Fibroblast of skin of left quadriceps (primary cell): ENCODE measurements at regions not wholly inside any gene's neighbourhood (a gene's known extent, or its start where the extent isn't known, plus 50 kb on each side); places are given as distances from the start of the nearest gene placed in this dataset.
"Not testable (repeated sequence)": the region's sequence is repeated elsewhere in the genome, so short reads cannot be mapped to it uniquely, and the experiment has no call there.

Experiments used
- DNase-seq, 2 experiments: peaks; one replicate each; pipeline ENCODE4 v3.0.0-alpha.2; 2013; ENCODE audit warnings: low read depth in 2 of 2

DNA sequence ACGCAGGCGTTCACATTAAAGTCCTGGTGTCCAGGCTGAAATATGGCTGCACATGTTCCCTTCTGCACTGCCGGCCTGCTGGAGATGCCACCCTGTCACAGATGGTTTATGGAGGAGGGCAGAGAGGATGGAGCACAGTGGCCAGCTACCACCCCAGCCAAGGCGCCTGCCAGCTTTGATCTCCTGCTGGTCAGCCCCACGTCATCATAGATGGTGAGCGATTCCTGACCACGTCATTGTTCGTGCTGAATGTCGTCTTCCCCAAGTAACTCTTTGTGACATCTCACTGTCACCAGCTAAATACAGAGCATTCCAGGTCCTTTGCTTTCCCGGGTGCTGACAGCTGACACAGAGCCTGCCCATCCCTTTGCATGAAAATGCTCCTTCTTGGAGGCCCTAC, 248.3 kb downstream of the TTC32 start:
- no peak for DNase-seq

DNA sequence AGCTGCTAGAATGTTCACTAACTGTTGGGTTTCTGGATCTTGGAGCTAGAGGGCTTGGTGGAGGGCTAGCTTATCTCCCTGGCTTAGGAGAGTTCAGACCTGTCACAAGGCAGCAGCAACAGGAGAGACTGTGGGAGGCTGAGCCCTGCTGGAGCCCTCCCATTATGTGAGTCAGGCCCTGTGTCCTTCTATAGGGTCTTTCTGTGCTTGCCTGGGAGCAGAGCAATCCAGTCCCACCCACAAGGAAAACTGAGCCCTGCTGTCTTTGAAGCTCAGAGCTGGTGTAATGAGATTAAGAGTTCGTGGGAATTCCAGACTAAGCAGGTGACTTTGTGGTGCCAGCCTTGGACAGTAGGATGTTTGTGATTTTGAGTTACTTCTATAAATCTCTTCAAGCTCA, 249.0 kb downstream of the TTC32 start:
- DNase-seq: no peak

DNA sequence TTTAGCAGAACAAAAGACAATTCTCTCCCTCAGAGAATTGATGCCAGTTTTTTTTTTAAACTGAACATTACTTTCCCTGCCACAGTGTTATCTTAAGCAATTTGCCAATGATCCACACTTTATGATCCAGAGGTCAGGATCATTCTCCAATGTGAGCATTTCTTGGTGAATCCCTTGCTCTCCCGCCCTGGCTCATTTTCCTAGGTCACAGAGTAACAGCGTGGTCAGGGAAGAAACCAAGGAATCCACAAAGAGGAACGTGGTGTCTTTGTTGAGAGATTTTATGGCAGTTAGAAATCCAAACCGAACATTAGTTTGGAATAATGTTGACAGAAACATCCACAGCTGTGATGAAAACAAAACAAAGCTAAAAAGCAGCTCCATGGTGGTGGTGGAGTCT, 250.3 kb downstream of the TTC32 start:
- no peak for DNase-seq

DNA sequence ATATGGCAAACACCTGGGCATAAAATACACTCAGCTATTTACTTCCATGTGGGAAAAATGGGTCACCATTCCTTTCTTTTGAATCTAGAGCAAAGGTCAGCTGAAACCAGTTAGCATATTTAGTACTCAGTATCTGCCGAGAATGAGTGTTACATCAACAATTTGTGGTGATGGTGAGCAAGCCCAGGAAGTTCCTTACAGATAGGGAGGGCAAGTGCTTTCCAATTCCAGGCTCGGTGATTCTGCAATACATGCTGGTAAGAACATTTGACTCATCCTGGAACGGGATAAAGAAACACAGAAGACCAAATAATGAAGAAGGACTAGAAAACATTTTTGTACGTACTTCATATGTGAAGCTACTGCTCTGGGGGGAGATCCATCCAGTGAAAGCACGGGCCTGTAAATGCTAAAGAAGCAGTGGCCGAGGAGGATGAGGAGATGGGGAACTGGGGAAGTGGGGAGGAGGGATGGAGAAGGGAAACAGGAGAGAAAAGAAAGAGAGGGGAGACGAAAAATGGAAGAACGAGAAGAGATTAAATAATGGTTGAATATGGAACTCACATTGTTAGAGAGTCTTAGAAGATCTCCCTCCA, 251.9 kb downstream of the TTC32 start:
- DNase-seq: peak; percentile 93 to 94

DNA sequence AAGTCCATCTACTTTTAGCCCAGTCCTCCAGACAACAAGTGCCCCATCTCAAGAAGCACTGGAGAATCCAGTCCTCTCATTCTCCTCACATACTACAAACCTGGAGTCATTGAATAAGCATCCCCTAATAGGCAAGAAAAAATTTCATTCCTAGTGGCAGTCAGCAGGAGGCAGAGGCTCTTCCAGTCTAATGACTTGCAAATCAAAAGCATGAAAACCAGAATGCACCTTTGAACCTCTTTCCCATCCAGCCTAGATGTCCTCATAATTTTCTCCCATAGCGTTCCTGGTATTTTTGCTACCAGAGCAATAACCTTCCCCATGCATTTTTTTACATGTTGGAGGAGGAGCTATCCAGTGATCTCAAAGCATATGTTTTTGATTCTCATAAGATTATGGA, 252.6 kb downstream of the TTC32 start:
- peak; percentile 68 to 75 for DNase-seq

DNA sequence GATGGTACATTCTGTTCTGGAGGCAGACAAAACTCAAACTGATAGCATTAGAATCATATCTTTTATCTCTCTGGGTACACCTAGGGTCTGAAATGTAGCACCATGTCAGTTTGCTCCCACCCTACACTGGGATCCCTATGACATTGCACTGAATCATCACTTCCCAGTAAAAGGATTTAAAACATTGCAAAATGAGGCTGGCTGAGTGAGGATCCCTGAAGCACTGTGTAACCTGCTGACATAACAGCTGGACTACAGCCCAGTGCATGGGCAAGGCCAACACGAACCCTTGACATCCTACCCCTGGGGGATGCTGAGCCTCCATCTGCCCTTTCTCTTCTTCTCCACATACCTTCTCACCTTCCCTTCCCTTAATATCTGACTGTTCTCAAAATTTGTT, 253.2 kb downstream of the TTC32 start:
- peak; percentile 40 to 44 for DNase-seq

DNA sequence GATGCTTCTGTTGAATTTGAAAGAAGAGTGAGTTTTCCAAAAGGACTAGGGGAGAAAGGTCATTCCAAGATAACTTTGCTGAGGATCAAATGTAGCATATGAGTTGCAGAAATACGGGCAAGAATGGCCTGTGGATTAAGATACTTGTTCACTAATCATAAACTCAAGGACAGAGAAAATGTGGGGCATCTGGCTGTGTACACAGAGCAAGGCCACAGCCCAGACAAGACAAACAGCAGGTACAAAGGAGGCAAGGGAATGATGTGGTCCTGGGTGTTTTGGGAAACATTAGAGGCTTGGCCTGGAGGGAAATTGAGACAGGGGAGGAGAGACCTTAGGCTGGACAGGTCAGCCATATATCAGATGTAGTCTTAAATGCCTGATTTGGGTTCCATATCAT, 254.8 kb downstream of the TTC32 start:
- no peak for DNase-seq

DNA sequence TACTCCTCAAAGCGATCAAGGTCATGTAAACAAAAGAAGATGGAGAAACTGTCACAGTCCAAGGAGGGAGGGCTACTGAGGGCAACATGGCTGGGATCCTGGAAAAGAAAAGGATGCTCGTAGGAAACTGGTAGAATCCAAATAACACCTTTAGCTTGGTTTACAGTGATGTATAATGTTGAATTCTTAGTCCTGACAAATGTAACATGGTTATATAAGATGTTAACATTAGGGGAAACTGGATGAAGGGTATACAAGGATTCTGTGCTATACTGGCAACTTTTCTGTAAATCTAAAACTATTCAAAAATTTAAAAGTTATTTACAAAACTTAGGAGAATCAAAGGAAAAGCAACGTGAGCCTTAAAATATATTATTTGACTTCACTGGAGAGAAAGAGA, 257.0 kb downstream of the TTC32 start:
- DNase-seq: no peak

DNA sequence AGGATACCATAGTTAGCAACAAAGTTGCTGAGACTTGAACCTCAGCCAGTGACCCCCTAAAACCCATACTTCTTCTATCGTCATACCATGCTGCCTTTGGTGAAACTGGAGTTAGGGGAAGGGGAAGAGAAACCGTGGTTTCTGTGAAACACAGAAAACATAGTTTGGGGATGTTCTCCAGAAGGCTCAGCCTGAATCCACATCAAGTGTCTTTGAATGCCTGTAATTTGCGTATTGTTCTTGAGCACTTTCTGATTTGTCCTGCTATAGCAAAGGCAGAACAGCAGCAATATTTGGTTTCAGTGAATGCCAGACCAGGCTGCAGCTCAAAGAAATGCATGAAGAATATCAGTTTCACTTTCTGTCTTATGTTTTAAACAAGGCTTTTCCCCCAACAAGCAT, 258.7 kb downstream of the TTC32 start:
- DNase-seq: no peak

DNA sequence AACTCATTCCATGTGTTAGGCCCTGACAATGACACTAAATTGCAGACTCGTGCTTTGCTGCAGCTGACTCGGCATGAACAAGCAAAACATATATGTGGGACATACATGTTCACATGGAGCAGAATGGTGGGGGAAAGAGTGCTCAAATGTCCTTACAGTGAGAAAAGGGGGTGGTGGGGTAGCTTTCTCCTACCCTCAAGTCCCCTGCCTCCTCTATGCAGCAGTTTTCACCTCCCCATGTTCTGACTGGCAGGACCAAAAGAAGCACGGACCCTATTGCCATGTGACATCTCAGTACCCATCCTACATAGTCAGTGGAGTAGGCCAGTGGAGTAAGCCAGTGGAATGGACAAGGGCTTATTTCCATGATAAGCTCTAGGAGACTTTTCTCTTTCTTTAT, 259.3 kb downstream of the TTC32 start:
- DNase-seq: no peak

DNA sequence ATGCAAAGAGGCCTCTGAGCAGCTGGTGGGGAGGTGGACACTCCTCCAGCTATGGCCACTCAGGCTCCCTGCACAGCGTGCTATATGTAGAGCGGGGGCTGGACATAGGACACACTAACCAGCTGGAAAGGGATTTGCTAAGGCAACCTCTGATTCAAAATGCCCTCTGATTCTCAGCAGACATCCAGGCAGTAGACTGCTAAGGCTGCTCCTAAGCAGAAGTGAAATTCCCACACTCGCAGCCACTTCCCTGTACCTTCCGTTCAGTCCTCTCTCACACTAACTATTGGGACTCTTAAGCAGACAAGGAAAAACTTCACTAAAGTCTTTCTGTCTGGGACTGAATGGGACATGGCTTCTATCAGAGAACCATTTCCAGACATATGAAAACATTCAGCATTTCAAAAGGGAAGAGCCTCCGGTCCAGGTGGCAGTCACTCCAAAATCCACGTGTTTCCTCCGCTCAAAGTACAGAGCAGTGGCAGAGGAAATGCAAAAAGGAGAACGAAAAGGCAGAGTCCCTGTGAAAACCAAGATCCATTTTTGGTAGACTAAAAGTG, 265.8 kb downstream of the TTC32 start:
- no peak for DNase-seq

DNA sequence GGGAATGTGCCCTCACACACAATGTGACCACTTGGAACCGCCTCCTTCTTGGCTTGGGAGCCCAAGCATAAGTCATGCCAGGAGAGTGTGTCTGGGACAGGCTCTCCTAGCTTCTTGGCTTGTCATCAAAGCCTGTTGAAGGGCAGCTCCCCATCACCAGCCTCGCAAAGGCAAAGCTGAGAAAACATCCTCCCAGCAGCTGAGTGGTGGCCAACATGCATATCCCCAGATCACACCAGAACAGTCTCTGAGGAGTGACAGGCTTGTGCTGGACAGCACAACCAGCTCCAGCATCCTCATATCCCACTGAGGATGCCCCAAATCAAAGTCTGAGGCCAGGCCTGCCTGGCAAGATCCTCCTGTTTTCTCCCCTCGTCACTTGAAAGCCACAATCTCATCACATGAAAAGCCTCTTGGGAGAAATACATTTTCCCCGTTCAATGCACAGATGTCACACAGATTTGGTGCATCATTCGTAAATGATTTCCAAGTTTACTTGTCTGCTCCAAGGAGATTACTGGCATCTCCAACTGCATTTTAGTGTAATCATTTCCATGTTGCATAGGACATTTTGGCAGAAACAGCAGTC, 269.3 kb downstream of the TTC32 start:
- peak in 1 of 2 experiments; percentile 51 for DNase-seq

DNA sequence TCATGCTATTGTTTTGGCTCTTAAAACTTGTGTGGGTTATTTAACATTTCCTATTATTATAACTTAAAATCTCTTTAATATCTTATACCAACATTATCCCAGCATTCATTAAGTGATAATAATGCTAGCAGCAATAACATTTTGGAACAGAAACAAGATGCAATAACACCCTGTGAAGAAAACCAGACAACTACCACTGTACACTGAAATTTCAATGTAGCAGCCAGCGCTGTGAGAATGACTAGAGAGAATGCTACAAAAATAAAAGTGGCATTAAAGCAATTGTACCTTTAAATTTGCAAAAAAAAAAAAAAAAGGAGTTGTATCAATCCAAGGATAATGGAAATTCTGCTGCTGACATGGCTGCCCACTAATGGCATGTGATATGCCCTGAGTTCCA, 269.9 kb downstream of the TTC32 start:
- DNase-seq: no peak

DNA sequence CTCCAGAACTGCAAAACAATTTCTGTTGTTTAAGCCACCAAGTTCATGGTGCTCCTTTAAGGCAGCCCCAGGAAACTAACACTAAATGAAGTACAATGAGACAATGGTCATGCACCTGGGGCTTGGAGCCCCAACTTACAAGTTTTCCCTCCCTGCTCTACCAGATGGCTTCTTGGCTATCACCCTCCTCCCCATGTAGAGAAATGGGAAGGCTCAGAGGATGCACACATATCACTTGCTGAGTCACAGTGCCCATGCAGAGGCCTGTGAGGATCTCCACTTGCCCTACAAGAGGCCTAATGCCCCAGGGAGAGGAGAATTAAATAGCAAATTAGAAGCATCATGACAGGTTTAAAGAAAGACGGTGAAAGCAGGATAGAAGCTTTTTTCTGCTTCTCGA, 270.9 kb downstream of the TTC32 start:
- no peak for DNase-seq

DNA sequence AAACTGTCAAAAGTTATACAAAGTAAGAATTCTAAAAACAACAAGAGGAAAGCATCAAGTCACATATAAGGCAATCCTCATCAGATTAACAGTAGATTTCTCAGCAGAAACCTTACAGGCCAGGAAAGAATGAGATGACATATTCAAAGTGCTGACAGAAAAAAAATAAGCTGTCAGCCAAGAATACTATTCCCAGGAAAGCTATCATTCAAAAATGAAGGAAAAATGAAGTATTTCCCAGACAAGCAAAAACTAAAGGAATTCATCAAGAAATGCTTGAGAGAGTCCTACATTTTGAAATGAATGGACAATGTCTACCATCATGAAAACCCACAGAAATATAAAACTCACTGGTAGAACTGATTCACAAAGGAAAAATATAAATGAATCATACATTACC, 268.9 kb upstream of the OSR1 start:
- no peak for DNase-seq

DNA sequence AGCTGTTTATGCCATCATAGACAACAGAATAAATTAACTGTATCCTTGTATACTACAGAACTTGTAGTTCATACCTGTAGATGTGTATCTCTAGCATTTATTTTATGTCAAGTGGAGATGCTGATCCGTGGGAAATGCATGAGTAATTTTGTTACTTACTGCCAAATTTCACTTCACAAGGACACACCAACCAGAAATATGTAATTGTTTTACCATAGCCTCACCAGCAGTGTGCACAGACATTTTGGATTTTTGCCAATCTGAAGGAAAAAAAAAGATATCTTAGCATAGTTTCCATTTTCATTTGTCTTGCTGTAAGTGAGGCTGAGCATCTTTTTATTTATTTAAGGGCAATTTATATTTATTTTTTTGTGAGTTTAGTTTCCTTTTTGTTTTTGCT, 265.1 kb upstream of the OSR1 start:
- peak; percentile 63 to 65 for DNase-seq

DNA sequence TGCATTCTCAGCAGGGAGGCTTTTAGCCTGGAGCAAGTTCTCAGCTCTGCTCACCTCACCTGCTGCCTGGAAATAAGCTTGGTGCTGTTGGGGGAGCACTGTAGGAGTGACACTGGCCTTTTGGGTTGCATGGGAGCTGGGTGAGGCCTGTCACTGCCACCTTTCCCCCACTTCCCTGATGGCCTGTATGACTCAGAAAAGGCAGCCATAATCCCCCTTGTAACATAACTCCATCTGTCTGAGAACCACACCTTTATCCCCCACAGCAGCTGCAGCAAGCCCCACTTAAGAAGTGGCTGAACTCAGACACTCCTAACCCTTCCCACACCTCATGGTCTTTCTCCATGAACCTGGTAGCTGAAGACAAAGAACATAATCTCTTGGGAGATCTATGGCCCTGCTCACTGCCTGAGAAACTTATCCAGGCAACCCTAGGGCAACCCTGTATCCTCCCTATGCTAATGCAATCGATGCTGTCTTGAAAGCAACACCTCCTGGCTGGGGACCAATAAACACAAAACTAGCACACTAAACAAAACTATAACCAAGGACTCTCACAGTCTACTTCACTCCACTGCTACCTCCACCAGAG, 258.9 kb upstream of the OSR1 start:
- no peak for DNase-seq

DNA sequence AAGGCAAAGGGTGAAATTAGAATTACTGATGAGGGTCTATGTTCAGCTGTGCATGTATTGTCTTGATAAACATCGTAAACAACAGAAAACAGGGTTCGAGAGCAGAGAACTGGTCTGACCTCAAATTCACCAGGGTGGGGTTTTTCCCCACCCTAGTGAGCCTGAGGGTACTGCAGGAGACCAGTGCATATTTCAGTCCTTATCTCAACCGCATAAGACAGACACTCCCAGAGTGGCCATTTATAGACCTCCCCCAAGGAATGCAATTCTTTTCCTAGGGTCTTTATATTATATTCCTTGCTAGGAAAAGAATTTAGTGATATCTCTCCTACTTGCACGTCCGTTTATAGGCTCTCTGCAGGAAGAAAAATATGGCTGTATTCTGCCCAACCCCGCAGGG, 257.0 kb upstream of the OSR1 start:
- DNase-seq: not testable (repeated sequence)

DNA sequence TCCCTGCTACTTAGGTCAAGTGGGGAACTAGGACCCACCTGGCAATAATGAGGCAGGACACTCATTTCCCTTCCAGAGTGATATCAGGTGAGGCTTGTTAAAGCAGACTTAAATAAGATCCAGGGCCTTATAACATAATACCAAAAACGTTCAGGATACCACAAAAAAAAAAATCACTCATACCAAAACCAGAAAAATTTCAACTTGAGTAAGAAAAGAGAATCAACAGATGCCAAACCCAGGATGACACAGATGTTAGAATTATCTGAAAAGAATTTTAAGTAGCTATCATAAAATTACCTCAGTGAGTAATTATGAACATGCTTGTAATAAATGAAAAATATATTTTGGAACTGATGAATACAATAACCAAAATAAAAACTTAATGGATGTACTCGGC, 255.6 kb upstream of the OSR1 start:
- peak; percentile 66 to 68 for DNase-seq

DNA sequence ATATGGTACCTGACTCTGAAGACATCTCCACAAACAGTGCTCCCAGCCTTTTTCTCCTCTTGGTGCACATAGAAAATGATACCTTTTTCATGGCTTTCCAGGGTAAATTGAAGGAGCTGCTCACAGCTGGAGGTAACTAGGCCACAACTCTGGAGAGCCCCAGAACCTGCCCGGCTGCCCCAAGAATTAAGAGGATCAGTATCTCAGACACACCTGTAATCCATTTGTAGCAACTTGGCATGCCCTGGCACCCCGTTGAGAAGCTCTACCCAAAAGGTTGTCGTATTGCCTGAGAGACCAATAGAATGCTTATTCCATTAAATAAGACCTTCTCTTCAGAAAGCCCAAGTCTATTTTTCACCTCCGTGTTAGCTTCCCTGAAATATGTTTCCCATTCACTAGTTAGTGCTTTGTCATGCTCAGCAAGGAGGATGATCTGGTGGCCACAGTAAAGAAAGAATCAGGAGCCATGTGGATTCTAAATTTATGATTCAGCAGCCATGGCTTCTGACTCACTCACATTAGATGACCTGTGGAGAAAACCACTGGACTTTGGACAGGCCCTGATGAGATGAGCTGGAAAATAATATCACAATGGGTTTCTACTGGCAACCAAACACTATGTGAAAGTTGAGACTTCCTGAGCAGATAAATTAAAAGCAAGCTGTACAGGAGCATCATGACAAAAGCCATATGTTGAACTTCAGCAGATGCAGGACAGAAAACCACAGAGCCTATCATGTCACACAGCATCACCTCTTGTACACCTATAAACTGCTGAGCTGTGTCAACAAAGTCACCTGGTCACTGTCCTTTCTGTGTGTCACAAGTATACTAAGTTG, 253.3 kb upstream of the OSR1 start:
- DNase-seq: peak; percentile 90 to 93

DNA sequence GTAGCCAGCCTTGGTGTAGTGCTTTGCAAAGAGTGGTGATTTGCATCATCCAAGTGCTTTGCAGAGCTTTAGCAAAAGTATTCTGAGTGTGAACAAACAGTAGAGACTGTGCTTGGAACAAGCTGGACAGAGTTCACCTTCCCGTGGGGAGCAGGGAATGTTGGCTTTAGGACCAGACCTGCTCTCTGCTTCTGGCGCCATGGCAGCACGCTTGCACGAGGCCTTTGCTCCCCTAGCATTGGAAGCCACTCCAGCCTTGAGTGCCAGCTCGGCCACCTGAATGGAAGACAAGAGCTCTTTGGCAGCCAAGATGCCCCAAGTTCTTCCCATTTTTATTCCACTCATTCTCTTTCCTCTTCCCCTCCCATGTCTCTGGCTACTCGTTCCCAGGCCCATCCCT, 250.8 kb upstream of the OSR1 start:
- no peak for DNase-seq

DNA sequence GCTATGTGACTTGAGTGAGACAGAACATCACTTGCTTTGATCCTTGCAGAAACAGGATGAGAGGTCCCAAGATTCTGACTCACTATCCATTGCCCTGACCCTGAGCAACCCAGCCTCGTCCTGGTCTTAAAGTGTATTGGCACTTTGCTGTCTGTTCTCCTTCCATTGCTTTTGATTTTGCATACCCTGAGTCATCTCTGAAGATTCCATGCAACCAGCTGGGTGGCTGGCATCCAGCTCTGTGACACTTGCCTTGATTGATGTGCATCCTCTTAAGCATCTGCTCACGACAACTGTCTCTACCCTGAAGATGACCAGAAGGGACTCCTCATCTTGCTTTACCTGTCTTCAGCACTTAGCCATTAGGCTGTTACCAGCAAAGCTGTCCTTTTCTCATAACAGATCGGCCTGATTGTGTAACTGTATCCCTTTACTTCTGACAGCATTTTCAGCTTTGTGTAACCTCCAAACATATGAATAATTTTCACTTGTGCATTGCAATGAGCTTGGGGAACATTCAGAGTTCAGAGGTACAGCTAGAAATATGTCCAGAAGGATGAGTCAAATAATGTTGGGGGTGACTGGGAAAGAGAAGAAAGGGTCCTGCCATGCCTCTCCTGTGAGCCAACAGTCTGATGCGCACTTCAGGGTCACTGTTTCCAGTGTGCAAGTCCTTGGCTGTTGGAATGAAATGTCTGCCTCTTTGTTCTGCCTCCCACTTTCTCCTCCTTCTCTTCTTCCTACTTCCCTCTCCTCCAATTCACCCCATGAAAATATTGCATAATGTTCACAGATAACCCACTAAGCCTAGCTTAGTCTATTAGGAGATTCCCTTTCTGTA, 249.7 kb upstream of the OSR1 start:
- DNase-seq: peak; percentile 61 to 63
